Testis (tissue), 2 donors: ENCODE measurements at regions not wholly inside any gene's neighbourhood (a gene's known extent, or its start where the extent isn't known, plus 50 kb on each side); places are given as distances from the start of the nearest gene placed in this dataset.

Source experiments
- CTCF ChIP-seq, 3 experiments: fragments of 450-650 bp in 2 of 3; fragments of 200-600 bp in 1 of 3; sonication (generic) in 1 of 3; IDR thresholded peaks; one replicate each; pipeline ENCODE4 v1.5.1; 2016 to 2019; ENCODE audit warnings: antibody characterized with exemption in 3 of 3, mild to moderate bottlenecking in 2 of 3, moderate library complexity in 1 of 3
- POLR2A ChIP-seq: fragments of 450-650 bp; IDR thresholded peaks from one replicate; pipeline ENCODE4 v1.6.1; 2017; ENCODE audit warnings: antibody characterized with exemption, mild to moderate bottlenecking, moderate library complexity

- no peak for TF ChIP-seq CTCF (IDR thresholded peaks at IDR 0.05)
- TF ChIP-seq POLR2A = no peak
These were observed 63.3 kb upstream of the FLRT2 start for GRCh38 chr14:85466678-85467077.
